HUES64 (cell line): ENCODE measurements at regions not wholly inside any gene's neighbourhood (a gene's known extent, or its start where the extent isn't known, plus 50 kb on each side); places are given as distances from the start of the nearest gene placed in this dataset.

Source experiments
- H3K27ac ChIP-seq: 2 replicates; pipeline ENCODE4 v1.7.0; 2013; ENCODE audit warnings: low read depth, low read length, inconsistent platforms
- H3K27me3 ChIP-seq: 2 replicates; pipeline ENCODE4 v1.6.1; 2013; ENCODE audit warnings: mild to moderate bottlenecking, low read length; ENCODE audit not compliant: insufficient read depth
- H3K36me3 ChIP-seq: 2 replicates; pipeline ENCODE4 v1.6.1; 2013; ENCODE audit warnings: mild to moderate bottlenecking, low read length; ENCODE audit not compliant: insufficient read depth
- H3K4me1 ChIP-seq: 2 replicates; pipeline ENCODE4 v1.6.1; 2013; ENCODE audit warnings: mild to moderate bottlenecking, low read length, moderate library complexity; ENCODE audit not compliant: insufficient read depth
- H3K4me3 ChIP-seq: 2 replicates; pipeline ENCODE4 v1.5.1; 2013; ENCODE audit warnings: mild to moderate bottlenecking, low read length, moderate library complexity
- H3K9ac ChIP-seq: 2 replicates; pipeline ENCODE4 v1.6.1; 2013; ENCODE audit warnings: mild to moderate bottlenecking, low read depth, low read length
- H3K9me3 ChIP-seq: 2 replicates; pipeline ENCODE4 v1.6.1; 2013; ENCODE audit warnings: low read depth, low read length; ENCODE audit not compliant: insufficient read depth
- WGBS: fragments of 150-250, 120-280 bp; methylation state at CpG from one replicate; pipeline ENCODE4 v1.1.7; 2013; ENCODE audit warnings: missing lambda C conversion rate; 5-methylcytosine and 5-hydroxymethylcytosine counted together

- no peak overlapping the region for H3K4me3 ChIP-seq
- 86% methylated on average over 4 of the region's 4 CpGs for WGBS
- H3K9ac ChIP-seq: no peak overlapping the region
- H3K27ac ChIP-seq: no peak overlapping the region
- no peaks in the 10 kb centered on the region for H3K36me3 ChIP-seq
- H3K4me1 ChIP-seq: no peaks in the 10 kb centered on the region
- no peaks in the 10 kb centered on the region for H3K27me3 ChIP-seq
- H3K9me3 ChIP-seq: peaks cover 11% of the 10 kb centered on the region
Observed at GRCh38 chr9:87290241-87291052, 207.2 kb upstream of the DAPK1 start.

- Histone ChIP-seq H3K9ac (no peak overlapping the region), H3K27me3 (no peaks in the 10 kb centered on the region), H3K9me3 (peaks cover 11% of the 10 kb centered on the region), H3K36me3 (no peaks in the 10 kb centered on the region), H3K27ac (no peak overlapping the region), H3K4me3 (no peak overlapping the region), H3K4me1 (no peaks in the 10 kb centered on the region)
- 100% methylated on average over 1 of the region's 2 CpGs for WGBS
Observed at GRCh38 chr9:87292449-87293191, 205.0 kb upstream of the DAPK1 start.

DNA sequence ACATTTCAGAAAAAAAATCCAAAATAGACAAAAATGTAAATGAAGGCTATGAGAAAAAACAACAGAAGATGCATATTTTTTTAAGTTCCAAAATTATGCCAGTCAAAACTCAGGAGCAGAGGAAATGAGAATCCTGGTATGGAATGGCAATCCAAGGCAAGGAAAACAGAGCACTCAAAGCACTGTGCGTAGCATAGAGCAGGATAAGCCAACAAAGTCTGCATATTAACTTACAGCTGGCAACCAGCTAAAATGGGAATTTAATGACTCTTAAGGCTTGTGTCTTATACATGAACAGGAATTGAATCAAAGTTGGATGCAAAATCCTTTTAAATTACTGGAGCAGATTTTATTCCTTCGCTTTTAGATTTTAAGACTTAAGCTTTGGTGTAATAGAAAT is 203.5 kb upstream of the DAPK1 start:
- 92% methylated on average over 1 of the region's 2 CpGs for WGBS
- no peaks in the 10 kb centered on the region for H3K4me1 ChIP-seq
- H3K36me3 ChIP-seq: no peaks in the 10 kb centered on the region
- no peak overlapping the region for H3K27ac ChIP-seq
- H3K9ac ChIP-seq: no peak overlapping the region
- H3K4me3 ChIP-seq: no peak overlapping the region
- H3K27me3 ChIP-seq: no peaks in the 10 kb centered on the region
- peaks cover 11% of the 10 kb centered on the region for H3K9me3 ChIP-seq

DNA sequence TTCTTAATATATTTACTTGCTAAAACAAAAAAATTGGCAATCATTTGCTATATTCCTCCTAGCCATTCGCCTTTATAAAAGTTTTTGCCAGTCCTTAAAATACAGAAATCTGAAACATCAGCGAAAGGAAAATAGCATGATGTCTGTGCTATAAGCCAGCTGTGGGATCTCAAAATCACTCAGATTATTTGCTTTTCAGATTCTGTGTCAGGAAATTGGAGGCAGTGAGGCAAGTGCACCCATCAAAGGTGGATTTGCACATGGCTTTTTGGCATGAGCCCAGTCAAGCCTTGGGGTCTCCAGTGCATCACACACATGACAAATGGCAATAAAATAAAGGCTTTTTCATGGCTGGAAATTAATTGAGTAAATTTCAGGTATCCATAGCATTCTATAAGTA is 196.8 kb upstream of the DAPK1 start:
- H3K9ac ChIP-seq: no peak overlapping the region
- no peaks in the 10 kb centered on the region for H3K36me3 ChIP-seq
- H3K4me1 ChIP-seq: no peaks in the 10 kb centered on the region
- no peak overlapping the region for H3K27ac ChIP-seq
- H3K4me3 ChIP-seq: no peak overlapping the region
- H3K9me3 ChIP-seq: no peaks in the 10 kb centered on the region
- 96% methylated on average over 2 of the region's 2 CpGs for WGBS
- no peaks in the 10 kb centered on the region for H3K27me3 ChIP-seq

- Histone ChIP-seq H3K9ac (no peak overlapping the region), H3K9me3 (no peaks in the 10 kb centered on the region), H3K4me3 (no peak overlapping the region), H3K27ac (no peak overlapping the region), H3K4me1 (no peaks in the 10 kb centered on the region), H3K27me3 (no peaks in the 10 kb centered on the region), H3K36me3 (no peaks in the 10 kb centered on the region)
Observed at GRCh38 chr9:87301371-87301770, 196.3 kb upstream of the DAPK1 start.

DNA sequence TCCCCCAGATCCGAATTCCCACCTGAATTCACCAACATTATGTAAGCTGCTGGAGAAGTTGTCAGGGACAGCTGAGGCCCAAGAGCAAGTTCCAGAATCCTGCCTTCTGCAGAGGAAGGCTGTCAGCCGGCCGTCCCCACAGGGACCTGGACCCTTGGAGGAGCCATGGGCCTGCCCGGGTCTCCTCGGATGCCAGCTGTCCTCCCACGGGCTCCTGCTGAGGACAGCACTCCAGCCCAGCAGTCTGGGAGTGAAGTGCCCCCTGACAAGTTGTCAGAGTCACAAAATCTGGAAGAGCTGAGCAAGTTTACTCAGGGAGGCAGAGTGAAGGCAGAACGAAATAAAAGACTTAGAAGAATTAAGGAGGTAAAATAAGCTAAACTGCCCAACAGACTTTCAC is 192.5 kb upstream of the DAPK1 start:
- WGBS: 81% methylated on average over 7 of the region's 7 CpGs
- Histone ChIP-seq H3K9ac (no peak overlapping the region), H3K4me1 (no peaks in the 10 kb centered on the region), H3K27ac (no peak overlapping the region), H3K36me3 (no peaks in the 10 kb centered on the region), H3K4me3 (no peak overlapping the region), H3K9me3 (no peaks in the 10 kb centered on the region), H3K27me3 (no peaks in the 10 kb centered on the region)

GRCh38 chr9:87306006-87306405 is 191.7 kb upstream of the DAPK1 start:
- Histone ChIP-seq H3K4me1 (no peaks in the 10 kb centered on the region), H3K27me3 (no peaks in the 10 kb centered on the region), H3K36me3 (no peaks in the 10 kb centered on the region), H3K4me3 (no peak overlapping the region), H3K9me3 (no peaks in the 10 kb centered on the region), H3K9ac (no peak overlapping the region), H3K27ac (no peak overlapping the region)
- 100% methylated on average over 3 of the region's 3 CpGs for WGBS

DNA sequence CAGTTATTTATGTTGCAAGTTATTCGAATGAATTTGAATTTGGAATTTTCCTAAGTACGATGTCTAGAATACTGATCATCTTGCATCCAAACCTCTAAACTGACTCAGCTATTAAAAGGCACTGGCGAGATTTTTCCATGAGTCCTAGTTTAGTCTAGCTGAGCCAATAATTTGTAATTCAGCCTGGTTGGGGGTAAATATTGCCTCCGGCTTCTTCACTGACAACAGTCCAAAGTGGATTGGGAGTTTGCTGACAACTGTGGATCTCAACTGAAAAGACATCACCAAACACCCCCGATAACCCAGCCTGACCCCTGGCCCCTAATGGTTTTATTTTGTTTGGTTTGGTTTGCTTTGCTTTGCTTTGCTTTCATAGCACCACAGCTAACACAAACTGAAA is 189.8 kb upstream of the DAPK1 start:
- H3K4me3 ChIP-seq: no peak overlapping the region
- H3K9ac ChIP-seq: no peak overlapping the region
- H3K36me3 ChIP-seq: no peaks in the 10 kb centered on the region
- no peaks in the 10 kb centered on the region for H3K27me3 ChIP-seq
- no peaks in the 10 kb centered on the region for H3K4me1 ChIP-seq
- H3K9me3 ChIP-seq: no peaks in the 10 kb centered on the region
- WGBS: 72% methylated on average over 5 of the region's 5 CpGs
- H3K27ac ChIP-seq: no peak overlapping the region

DNA sequence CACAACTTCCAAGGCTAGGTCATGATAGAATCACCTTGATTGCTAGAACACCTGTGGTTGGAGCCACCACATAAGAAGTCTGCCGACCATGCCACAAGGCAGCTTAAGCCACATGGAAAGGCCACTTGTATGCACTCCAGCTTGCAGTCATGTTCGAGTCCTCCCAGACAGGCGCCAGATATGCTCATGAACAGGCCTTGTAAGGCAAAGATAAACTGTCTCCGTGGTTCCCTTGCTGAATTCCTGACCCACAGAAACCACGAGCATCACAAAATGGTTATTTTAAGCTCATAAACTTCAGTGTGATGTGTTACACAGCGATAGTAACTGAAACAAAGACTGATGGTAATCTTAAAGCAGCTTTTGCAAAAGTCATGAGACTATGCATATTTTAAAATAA is 188.4 kb upstream of the DAPK1 start:
- H3K4me3 ChIP-seq: no peak overlapping the region
- no peaks in the 10 kb centered on the region for H3K9me3 ChIP-seq
- no peaks in the 10 kb centered on the region for H3K36me3 ChIP-seq
- H3K27ac ChIP-seq: no peak overlapping the region
- H3K9ac ChIP-seq: no peak overlapping the region
- H3K27me3 ChIP-seq: no peaks in the 10 kb centered on the region
- WGBS: 92% methylated on average over 6 of the region's 6 CpGs
- no peaks in the 10 kb centered on the region for H3K4me1 ChIP-seq

- Histone ChIP-seq H3K4me3 (no peak overlapping the region), H3K27me3 (no peaks in the 10 kb centered on the region), H3K9me3 (peaks cover under 1% of the 10 kb centered on the region; the same call in 1 of the 2 replicates), H3K36me3 (no peaks in the 10 kb centered on the region), H3K4me1 (no peaks in the 10 kb centered on the region), H3K9ac (no peak overlapping the region), H3K27ac (no peak overlapping the region)
- WGBS: 98% methylated on average over 3 of the region's 4 CpGs
Observed at GRCh38 chr9:87310827-87311523, 186.7 kb upstream of the DAPK1 start.

DNA sequence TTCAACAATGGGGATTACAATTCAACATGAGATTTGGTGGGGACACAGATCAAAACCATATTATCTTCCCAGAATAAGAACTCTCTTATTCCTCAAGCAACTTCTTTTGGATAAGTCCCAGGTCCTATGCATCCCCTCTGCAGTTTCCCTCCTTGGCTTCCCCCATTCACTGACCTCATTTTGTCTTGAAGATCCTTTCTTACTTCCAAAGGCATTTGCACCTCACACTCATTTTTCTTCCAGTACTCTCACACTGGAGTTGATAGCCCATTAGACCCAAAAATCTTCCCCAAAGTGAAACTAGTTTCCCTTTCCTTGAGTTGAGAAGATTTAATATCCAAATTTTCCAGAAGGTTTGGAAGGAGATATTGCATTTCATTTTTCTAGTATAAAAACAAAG is 178.0 kb upstream of the DAPK1 start:
- no peaks in the 10 kb centered on the region for H3K36me3 ChIP-seq
- no peaks in the 10 kb centered on the region for H3K4me1 ChIP-seq
- H3K27ac ChIP-seq: no peak overlapping the region
- no peaks in the 10 kb centered on the region for H3K27me3 ChIP-seq
- no peak overlapping the region for H3K4me3 ChIP-seq
- peaks cover 6% of the 10 kb centered on the region; the same call in 1 of the 2 replicates for H3K9me3 ChIP-seq
- H3K9ac ChIP-seq: no peak overlapping the region
